Endothelial cell (in vitro differentiated cells): ENCODE measurements at regions not wholly inside any gene's neighbourhood (a gene's known extent, or its start where the extent isn't known, plus 50 kb on each side); places are given as distances from the start of the nearest gene placed in this dataset.

Experiments used
- DNase-seq: peaks from one replicate; pipeline ENCODE4 v3.0.0; 2021; ENCODE audit warnings: low spot score
- H3K27ac Mint-ChIP-seq: one replicate; pipeline ENCODE4 v1.8.0; 2021; ENCODE audit warnings: mixed read lengths, inconsistent platforms; ENCODE audit not compliant: unreplicated experiment
- H3K27me3 Mint-ChIP-seq: one replicate; pipeline ENCODE4 v1.8.0; 2021; ENCODE audit warnings: mild to moderate bottlenecking, moderate library complexity, mixed read lengths, inconsistent platforms; ENCODE audit not compliant: unreplicated experiment
- H3K36me3 Mint-ChIP-seq: one replicate; pipeline ENCODE4 v1.8.0; 2021; ENCODE audit warnings: mild to moderate bottlenecking, low read depth, mixed read lengths, inconsistent platforms; ENCODE audit not compliant: unreplicated experiment
- H3K4me1 Mint-ChIP-seq: one replicate; pipeline ENCODE4 v1.8.0; 2021; ENCODE audit warnings: mild to moderate bottlenecking, mixed read lengths, inconsistent platforms; ENCODE audit not compliant: unreplicated experiment
- H3K4me3 Mint-ChIP-seq: one replicate; pipeline ENCODE4 v1.8.0; 2021; ENCODE audit warnings: mild to moderate bottlenecking, mixed read lengths, inconsistent platforms; ENCODE audit not compliant: unreplicated experiment
- H3K9me3 Mint-ChIP-seq: one replicate; pipeline ENCODE4 v1.8.0; 2021; ENCODE audit warnings: mixed read lengths, inconsistent platforms; ENCODE audit not compliant: unreplicated experiment
- CTCF ChIP-seq: fragments of 200-600 bp; sonication (generic); IDR thresholded peaks from one replicate; pipeline ENCODE4 v1.5.0; 2021; ENCODE audit warnings: antibody characterized with exemption; ENCODE audit not compliant: unreplicated experiment

GRCh38 chr13:44750630-44751029 is 174.5 kb upstream of the TSC22D1 start:
- peaks cover 3% of the 10 kb centered on the region for H3K27me3 Mint-ChIP-seq
- no peak overlapping the region for H3K27ac Mint-ChIP-seq
- no peak overlapping the region for H3K4me3 Mint-ChIP-seq
- no peaks in the 10 kb centered on the region for H3K36me3 Mint-ChIP-seq
- H3K9me3 Mint-ChIP-seq: no peaks in the 10 kb centered on the region
- DNase-seq: no peak
- no peak for TF ChIP-seq CTCF
- no peaks in the 10 kb centered on the region for H3K4me1 Mint-ChIP-seq

DNA sequence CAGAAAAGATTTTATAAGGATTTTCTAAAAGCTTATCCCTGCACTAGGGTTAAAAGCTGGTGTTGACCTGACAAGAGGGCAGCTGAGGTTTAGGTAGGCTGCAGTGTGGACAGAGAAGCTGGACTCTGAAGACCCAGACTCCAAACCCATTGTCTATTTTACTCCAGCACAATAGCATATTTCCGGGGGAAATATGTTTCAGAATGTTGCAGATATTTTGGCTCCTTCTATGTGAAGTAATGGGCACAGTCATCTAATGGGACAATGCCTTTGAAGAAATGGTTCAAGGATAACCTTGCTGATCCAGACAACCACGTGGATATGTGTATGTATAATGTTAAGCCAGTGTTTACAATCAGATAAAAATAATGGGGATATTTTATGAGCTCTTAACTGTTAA is 173.8 kb upstream of the TSC22D1 start:
- TF ChIP-seq CTCF: no peak
- DNase-seq: no peak
- H3K9me3 Mint-ChIP-seq: no peaks in the 10 kb centered on the region
- no peak overlapping the region for H3K27ac Mint-ChIP-seq
- H3K27me3 Mint-ChIP-seq: peaks cover 3% of the 10 kb centered on the region
- no peaks in the 10 kb centered on the region for H3K4me1 Mint-ChIP-seq
- no peak overlapping the region for H3K4me3 Mint-ChIP-seq
- no peaks in the 10 kb centered on the region for H3K36me3 Mint-ChIP-seq

- Mint-ChIP-seq H3K36me3 (no peaks in the 10 kb centered on the region), H3K4me3 (no peak overlapping the region), H3K4me1 (no peaks in the 10 kb centered on the region), H3K9me3 (no peaks in the 10 kb centered on the region), H3K27ac (no peak overlapping the region), H3K27me3 (peaks cover 3% of the 10 kb centered on the region)
- DNase-seq: no peak
- no peak for TF ChIP-seq CTCF
These were observed 172.3 kb upstream of the TSC22D1 start for GRCh38 chr13:44748439-44748838.

GRCh38 chr13:44747179-44747578 is 171.0 kb upstream of the TSC22D1 start:
- Mint-ChIP-seq H3K9me3 (no peaks in the 10 kb centered on the region), H3K4me3 (no peak overlapping the region), H3K36me3 (no peaks in the 10 kb centered on the region), H3K27me3 (no peaks in the 10 kb centered on the region), H3K4me1 (no peaks in the 10 kb centered on the region), H3K27ac (no peak overlapping the region)
- DNase-seq: no peak
- no peak for TF ChIP-seq CTCF

GRCh38 chr13:44746690-44747089 is 170.6 kb upstream of the TSC22D1 start:
- no peaks in the 10 kb centered on the region for H3K27me3 Mint-ChIP-seq
- DNase-seq: no peak
- no peaks in the 10 kb centered on the region for H3K36me3 Mint-ChIP-seq
- H3K4me3 Mint-ChIP-seq: no peak overlapping the region
- no peaks in the 10 kb centered on the region for H3K9me3 Mint-ChIP-seq
- no peak overlapping the region for H3K27ac Mint-ChIP-seq
- no peak for TF ChIP-seq CTCF
- H3K4me1 Mint-ChIP-seq: no peaks in the 10 kb centered on the region
